Adrenal gland (tissue), 5 donors: ENCODE measurements at regions not wholly inside any gene's neighbourhood (a gene's known extent, or its start where the extent isn't known, plus 50 kb on each side); places are given as distances from the start of the nearest gene placed in this dataset.

Experiments
- CTCF ChIP-seq, 6 experiments: fragments of 450-650 bp in 4 of 6; fragments of 200-600 bp in 2 of 6; sonication (generic) in 1 of 6; IDR thresholded peaks; 1 replicate in 5 of 6; 2 replicates in 1 of 6; pipeline versions ENCODE4 v1.5.1 to v1.8.0; 2016 to 2021; ENCODE audit warnings: antibody characterized with exemption in 6 of 6, mild to moderate bottlenecking in 2 of 6, moderate library complexity in 1 of 6
- POLR2A ChIP-seq, 2 donors: fragments of 450-650 bp; IDR thresholded peaks; one replicate each; pipeline ENCODE4 v1.6.1; 2017; ENCODE audit warnings: antibody characterized with exemption in 2 of 2, mild to moderate bottlenecking in 2 of 2, moderate library complexity in 1 of 2
- donor health status: DM: no; HTN: no; CAD: no.

GRCh38 chr6:114659513-114659912 is 316.7 kb upstream of the HS3ST5 start:
- no peak for TF ChIP-seq CTCF (IDR thresholded peaks at IDR 0.05)
- no peak for TF ChIP-seq POLR2A (IDR thresholded peaks at IDR 0.05)
